Peyer's patch (tissue), 4 donors: ENCODE measurements at regions not wholly inside any gene's neighbourhood (a gene's known extent, or its start where the extent isn't known, plus 50 kb on each side); places are given as distances from the start of the nearest gene placed in this dataset.

ENCODE experiments used
- DNase-seq, 3 donors: peaks; one replicate each; pipeline ENCODE4 v3.0.0-alpha.2; 2017 to 2019
- H3K27ac ChIP-seq, 4 donors: fragments of 200-600 bp; sonication (generic); one replicate each; pipeline ENCODE4 v1.5.1; 2016 to 2019
- H3K27me3 ChIP-seq, 2 donors: fragments of 200-600 bp; sonication (generic); one replicate each; pipeline ENCODE4 v1.5.1; 2019
- H3K36me3 ChIP-seq, 3 donors: fragments of 200-600 bp; sonication (generic); one replicate each; pipeline ENCODE4 v1.5.1; 2016 to 2019
- H3K4me1 ChIP-seq, 4 donors: fragments of 200-600 bp; sonication (generic); one replicate each; pipeline ENCODE4 v1.5.1; 2016 to 2019
- H3K4me3 ChIP-seq, 4 donors: fragments of 200-600 bp; sonication (generic); 1 replicate in 3 of 4; 2 replicates in 1 of 4; pipeline ENCODE4 v1.5.1; 2016 to 2019; ENCODE audit warnings: mild to moderate bottlenecking in 1 of 4
- H3K9me3 ChIP-seq, 4 donors: fragments of 200-600 bp; sonication (generic); one replicate each; pipeline ENCODE4 v1.5.1; 2016 to 2019; ENCODE audit warnings: mild to moderate bottlenecking in 1 of 4
- POLR2A ChIP-seq, 2 donors: fragments of 450-650 bp; IDR thresholded peaks; one replicate each; pipeline ENCODE4 v1.5.1; 2017; ENCODE audit warnings: antibody characterized with exemption in 2 of 2, mild to moderate bottlenecking in 2 of 2, moderate library complexity in 2 of 2
- TF ChIP-seq, protein P1 (sequence below), 6 experiments: fragments of 450-650 bp in 4 of 6; fragments of 200-600 bp in 2 of 6; sonication (generic) in 1 of 6; IDR thresholded peaks; one replicate each; pipeline ENCODE4 v1.5.1; 2017 to 2019; ENCODE audit warnings: antibody characterized with exemption in 6 of 6, mild to moderate bottlenecking in 3 of 6, moderate library complexity in 1 of 6

DNA sequence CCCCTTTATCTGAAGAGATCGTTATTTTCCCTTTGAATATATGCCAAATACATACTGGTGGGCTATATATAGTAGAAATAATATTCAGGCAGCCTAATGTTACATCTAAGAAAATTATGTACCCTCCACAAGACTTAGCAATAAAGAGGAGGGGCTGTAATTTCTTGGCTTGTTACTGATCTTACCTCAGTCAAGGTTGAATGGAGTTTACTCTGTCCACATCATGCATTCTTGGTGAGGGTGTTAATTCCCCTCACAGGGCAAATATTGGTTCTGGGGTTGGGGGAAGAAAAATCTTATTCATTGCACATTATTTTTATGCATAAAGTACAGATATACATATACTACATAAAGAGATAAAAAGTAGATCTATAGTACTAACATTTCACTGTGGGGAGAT is 145.8 kb upstream of the ANK3 start:
- Histone ChIP-seq H3K9me3 (no peaks in the 10 kb centered on the region), H3K36me3 (no peaks in the 10 kb centered on the region), H3K4me3 (no peak overlapping the region), H3K4me1 (peaks cover 0 to 12% (median 0%) of the 10 kb centered on the region in 4 donors), H3K27ac (no peak overlapping the region), H3K27me3 (no peaks in the 10 kb centered on the region)
- no peak for DNase-seq
- TF ChIP-seq, protein P1, sequence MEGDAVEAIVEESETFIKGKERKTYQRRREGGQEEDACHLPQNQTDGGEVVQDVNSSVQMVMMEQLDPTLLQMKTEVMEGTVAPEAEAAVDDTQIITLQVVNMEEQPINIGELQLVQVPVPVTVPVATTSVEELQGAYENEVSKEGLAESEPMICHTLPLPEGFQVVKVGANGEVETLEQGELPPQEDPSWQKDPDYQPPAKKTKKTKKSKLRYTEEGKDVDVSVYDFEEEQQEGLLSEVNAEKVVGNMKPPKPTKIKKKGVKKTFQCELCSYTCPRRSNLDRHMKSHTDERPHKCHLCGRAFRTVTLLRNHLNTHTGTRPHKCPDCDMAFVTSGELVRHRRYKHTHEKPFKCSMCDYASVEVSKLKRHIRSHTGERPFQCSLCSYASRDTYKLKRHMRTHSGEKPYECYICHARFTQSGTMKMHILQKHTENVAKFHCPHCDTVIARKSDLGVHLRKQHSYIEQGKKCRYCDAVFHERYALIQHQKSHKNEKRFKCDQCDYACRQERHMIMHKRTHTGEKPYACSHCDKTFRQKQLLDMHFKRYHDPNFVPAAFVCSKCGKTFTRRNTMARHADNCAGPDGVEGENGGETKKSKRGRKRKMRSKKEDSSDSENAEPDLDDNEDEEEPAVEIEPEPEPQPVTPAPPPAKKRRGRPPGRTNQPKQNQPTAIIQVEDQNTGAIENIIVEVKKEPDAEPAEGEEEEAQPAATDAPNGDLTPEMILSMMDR (IDR thresholded peaks at IDR 0.05): no peak
- no peak for TF ChIP-seq POLR2A (IDR thresholded peaks at IDR 0.05)

DNA sequence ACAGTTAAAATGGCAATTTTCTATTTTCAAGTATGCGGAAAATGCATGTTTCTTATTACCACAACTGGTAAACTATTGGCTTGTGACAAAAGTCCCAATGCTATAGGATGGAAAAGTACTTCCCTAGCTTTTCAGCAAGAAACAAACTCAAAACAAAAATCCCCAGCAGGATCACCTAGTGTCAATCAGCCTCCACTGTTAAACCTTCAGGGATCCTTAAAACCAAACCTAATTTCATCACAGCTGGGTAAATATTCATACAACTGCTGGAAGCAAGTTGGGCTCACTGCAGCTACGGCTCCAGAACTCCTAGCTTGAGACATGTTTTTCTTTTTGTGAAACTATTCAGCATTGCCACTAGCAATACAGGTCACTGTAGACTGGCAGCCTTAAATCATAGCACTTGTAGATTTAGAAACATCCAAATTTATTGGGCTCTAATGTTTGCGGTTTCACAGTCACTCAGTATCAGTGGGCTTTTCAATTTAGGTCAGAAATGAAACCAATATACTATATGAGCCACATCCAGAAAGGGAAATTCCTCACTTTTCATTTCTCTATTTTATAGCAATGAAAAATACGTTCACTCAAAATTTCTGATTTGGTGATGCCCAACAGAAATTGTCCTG is 145.2 kb upstream of the ANK3 start:
- no peaks in the 10 kb centered on the region for H3K27me3 ChIP-seq
- H3K4me3 ChIP-seq: no peak overlapping the region
- no peak overlapping the region for H3K27ac ChIP-seq
- TF ChIP-seq, protein P1 (IDR thresholded peaks at IDR 0.05): no peak
- no peak for TF ChIP-seq POLR2A (IDR thresholded peaks at IDR 0.05)
- H3K36me3 ChIP-seq: no peaks in the 10 kb centered on the region
- peaks cover 0 to 12% (median 0%) of the 10 kb centered on the region in 4 donors for H3K4me1 ChIP-seq
- no peaks in the 10 kb centered on the region for H3K9me3 ChIP-seq
- no peak for DNase-seq

DNA sequence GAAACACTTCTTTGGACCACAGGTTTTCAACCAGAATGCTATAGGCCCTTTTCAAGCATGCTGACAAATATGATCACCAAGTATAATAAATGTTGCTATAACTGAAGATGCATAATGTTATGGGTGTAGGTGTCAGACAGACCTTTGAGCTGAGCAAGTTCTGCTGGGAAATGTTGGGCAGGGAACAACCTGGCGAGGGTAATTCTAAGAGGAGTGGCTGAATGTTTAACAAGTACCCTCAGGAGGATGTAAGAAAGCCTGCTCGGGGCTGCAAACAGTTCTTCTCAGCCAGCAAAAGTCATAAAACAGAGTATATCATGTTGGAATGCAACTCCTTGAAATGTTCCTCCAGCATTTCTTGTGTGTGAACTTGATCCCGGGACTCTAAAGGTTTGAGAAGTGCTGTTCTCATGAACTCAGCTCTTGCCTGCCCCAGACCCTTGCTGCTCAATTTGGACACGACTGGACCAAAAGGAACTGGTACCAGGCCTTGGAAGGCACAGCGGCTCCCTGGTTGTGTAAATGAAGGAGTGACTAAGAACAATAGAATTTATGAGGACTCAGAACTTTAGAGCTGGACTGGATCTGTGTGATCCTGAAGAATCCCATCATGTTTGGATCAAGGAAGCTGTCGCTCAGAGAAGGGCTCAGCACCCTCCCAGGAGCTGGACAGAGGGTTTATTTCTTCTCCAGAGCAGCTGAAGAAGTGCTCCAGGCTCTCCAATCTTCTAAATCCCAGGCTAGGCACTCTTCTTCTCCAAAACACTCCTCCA is 143.2 kb upstream of the ANK3 start:
- no peaks in the 10 kb centered on the region for H3K9me3 ChIP-seq
- DNase-seq: peak in 1 of 3 donors; percentile 54
- H3K4me1 ChIP-seq: peaks cover 0 to 12% (median 0%) of the 10 kb centered on the region in 4 donors
- H3K27ac ChIP-seq: peak overlapping the region in 1 of 4 donors; percentile 36
- H3K27me3 ChIP-seq: no peaks in the 10 kb centered on the region
- H3K36me3 ChIP-seq: no peaks in the 10 kb centered on the region
- TF ChIP-seq, protein P1 (IDR thresholded peaks at IDR 0.05): no peak
- no peak for TF ChIP-seq POLR2A (IDR thresholded peaks at IDR 0.05)
- H3K4me3 ChIP-seq: no peak overlapping the region

DNA sequence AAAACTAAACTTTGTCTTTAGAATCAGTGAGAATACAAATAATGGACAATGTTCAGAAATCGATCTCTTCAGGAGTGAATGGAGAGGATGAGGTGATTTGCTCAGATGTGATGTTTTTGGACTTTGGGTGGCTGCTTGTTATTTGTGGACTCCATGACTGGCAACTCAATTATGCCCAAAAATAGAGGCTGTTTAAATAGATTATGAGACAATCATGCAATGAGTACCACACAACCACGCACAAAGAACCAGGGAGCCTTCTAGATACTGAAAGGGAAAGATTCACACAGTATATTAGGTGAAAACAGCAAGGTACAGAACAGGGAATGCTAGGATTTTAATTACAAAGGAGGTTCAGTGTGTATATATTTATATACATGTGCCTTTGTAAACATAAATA is 141.3 kb upstream of the ANK3 start:
- no peaks in the 10 kb centered on the region for H3K27me3 ChIP-seq
- TF ChIP-seq, protein P1 (IDR thresholded peaks at IDR 0.05): no peak
- TF ChIP-seq POLR2A (IDR thresholded peaks at IDR 0.05): no peak
- no peak overlapping the region for H3K27ac ChIP-seq
- DNase-seq: no peak
- H3K4me1 ChIP-seq: peaks cover 0 to 12% (median 0%) of the 10 kb centered on the region in 4 donors
- H3K36me3 ChIP-seq: no peaks in the 10 kb centered on the region
- H3K4me3 ChIP-seq: no peak overlapping the region
- no peaks in the 10 kb centered on the region for H3K9me3 ChIP-seq

DNA sequence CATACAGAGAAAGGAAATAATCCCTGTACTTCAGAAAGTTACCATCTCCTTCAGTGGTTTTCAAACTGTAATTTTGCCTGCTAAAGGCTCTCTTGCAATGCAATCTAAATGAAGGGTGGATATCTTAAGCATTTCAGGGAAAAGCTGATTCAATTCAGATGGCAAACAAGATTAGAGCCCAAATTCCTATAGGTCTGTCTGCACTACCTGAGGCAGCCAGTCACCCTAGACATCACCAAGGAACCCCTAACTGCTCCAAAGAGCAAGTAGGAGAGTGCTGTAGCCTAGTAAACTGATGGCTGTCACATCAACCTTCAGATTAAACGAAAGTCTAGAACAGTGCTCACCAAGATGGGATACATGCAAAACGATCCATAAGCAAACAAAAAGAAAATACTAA is 138.0 kb upstream of the ANK3 start:
- Histone ChIP-seq H3K27ac (no peak overlapping the region), H3K4me3 (no peak overlapping the region), H3K27me3 (no peaks in the 10 kb centered on the region), H3K36me3 (no peaks in the 10 kb centered on the region), H3K4me1 (peaks cover 0 to 7% (median 0%) of the 10 kb centered on the region in 4 donors), H3K9me3 (no peaks in the 10 kb centered on the region)
- TF ChIP-seq POLR2A (IDR thresholded peaks at IDR 0.05): no peak
- TF ChIP-seq, protein P1 (IDR thresholded peaks at IDR 0.05): no peak
- no peak for DNase-seq
